MM.1S (cell line): ENCODE measurements at regions not wholly inside any gene's neighbourhood (a gene's known extent, or its start where the extent isn't known, plus 50 kb on each side); places are given as distances from the start of the nearest gene placed in this dataset.

ENCODE experiments used
- DNase-seq: peaks from one replicate; pipeline ENCODE4 v3.0.0-alpha.2; 2015
- H2AFZ ChIP-seq: fragments of 300-600 bp; sonication (generic); 2 replicates; pipeline ENCODE4 v1.6.0; 2016; ENCODE audit warnings: antibody characterized with exemption, low read length
- H3F3A ChIP-seq: fragments of 300-600 bp; sonication (generic); 2 replicates; pipeline ENCODE4 v1.6.1; 2016; ENCODE audit warnings: mild to moderate bottlenecking, antibody characterized with exemption, low read length, moderate library complexity, mixed read lengths; ENCODE audit not compliant: insufficient read depth
- H3K27ac ChIP-seq: fragments of 300-600 bp; sonication (generic); 2 replicates; pipeline ENCODE4 v1.5.1; 2016; ENCODE audit warnings: mild to moderate bottlenecking, low read length
- H3K27me3 ChIP-seq: fragments of 300-600 bp; sonication (generic); replicated peaks from 2 replicates; pipeline ENCODE4 v1.6.0; 2016; ENCODE audit warnings: low read length; ENCODE audit not compliant: insufficient read depth
- H3K36me3 ChIP-seq: fragments of 300-600 bp; sonication (generic); replicated peaks from 2 replicates; pipeline ENCODE4 v1.6.1; 2016; ENCODE audit warnings: mild to moderate bottlenecking, low read length, mixed read lengths; ENCODE audit not compliant: insufficient read depth
- H3K4me1 ChIP-seq: fragments of 300-600 bp; sonication (generic); 2 replicates; pipeline ENCODE4 v1.6.1; 2016; ENCODE audit warnings: low read length, mixed read lengths
- H3K4me2 ChIP-seq: fragments of 300-600 bp; sonication (generic); 2 replicates; pipeline ENCODE4 v1.6.0; 2016; ENCODE audit warnings: low read depth, low read length
- H3K4me3 ChIP-seq: fragments of 300-600 bp; sonication (generic); 2 replicates; pipeline ENCODE4 v1.5.1; 2016; ENCODE audit warnings: low read length, mixed read lengths
- H3K79me2 ChIP-seq: fragments of 300-600 bp; sonication (generic); 2 replicates; pipeline ENCODE4 v1.6.1; 2016; ENCODE audit warnings: mixed run types, low read length, mixed read lengths
- H3K9ac ChIP-seq: fragments of 300-600 bp; sonication (generic); 2 replicates; pipeline ENCODE4 v1.6.1; 2016; ENCODE audit warnings: low read length, mixed read lengths
- H3K9me2 ChIP-seq: fragments of 300-600 bp; sonication (generic); replicated peaks from 2 replicates; pipeline ENCODE4 v1.6.1; 2016; ENCODE audit warnings: mild to moderate bottlenecking, low read length, mixed read lengths; ENCODE audit not compliant: insufficient read depth
- H3K9me3 ChIP-seq: fragments of 300-600 bp; sonication (generic); replicated peaks from 2 replicates; pipeline ENCODE4 v1.6.1; 2016; ENCODE audit warnings: mild to moderate bottlenecking, low read length, mixed read lengths; ENCODE audit not compliant: insufficient read depth
- H4K20me1 ChIP-seq: fragments of 300-600 bp; sonication (generic); 2 replicates; pipeline ENCODE4 v1.6.1; 2016; ENCODE audit warnings: mild to moderate bottlenecking, low read length, moderate library complexity, mixed read lengths; ENCODE audit not compliant: insufficient read depth
- CTCF ChIP-seq: fragments of 300-600 bp; sonication (generic); IDR thresholded peaks from 2 replicates; pipeline ENCODE4 v1.5.1; 2016; ENCODE audit warnings: antibody characterized with exemption, low read length, mixed read lengths
- EZH2 ChIP-seq: fragments of 300-600 bp; sonication (generic); optimal IDR thresholded peaks from 2 replicates; pipeline ENCODE3; 2017; ENCODE audit warnings: low read depth, mild to moderate bottlenecking, antibody characterized with exemption, low read length, mixed read lengths
- EZH2phosphoT487 ChIP-seq: fragments of 300-600 bp; sonication (generic); IDR thresholded peaks from 2 replicates; pipeline ENCODE4 v1.6.1; 2018; ENCODE audit warnings: antibody characterized with exemption, low read length

DNA sequence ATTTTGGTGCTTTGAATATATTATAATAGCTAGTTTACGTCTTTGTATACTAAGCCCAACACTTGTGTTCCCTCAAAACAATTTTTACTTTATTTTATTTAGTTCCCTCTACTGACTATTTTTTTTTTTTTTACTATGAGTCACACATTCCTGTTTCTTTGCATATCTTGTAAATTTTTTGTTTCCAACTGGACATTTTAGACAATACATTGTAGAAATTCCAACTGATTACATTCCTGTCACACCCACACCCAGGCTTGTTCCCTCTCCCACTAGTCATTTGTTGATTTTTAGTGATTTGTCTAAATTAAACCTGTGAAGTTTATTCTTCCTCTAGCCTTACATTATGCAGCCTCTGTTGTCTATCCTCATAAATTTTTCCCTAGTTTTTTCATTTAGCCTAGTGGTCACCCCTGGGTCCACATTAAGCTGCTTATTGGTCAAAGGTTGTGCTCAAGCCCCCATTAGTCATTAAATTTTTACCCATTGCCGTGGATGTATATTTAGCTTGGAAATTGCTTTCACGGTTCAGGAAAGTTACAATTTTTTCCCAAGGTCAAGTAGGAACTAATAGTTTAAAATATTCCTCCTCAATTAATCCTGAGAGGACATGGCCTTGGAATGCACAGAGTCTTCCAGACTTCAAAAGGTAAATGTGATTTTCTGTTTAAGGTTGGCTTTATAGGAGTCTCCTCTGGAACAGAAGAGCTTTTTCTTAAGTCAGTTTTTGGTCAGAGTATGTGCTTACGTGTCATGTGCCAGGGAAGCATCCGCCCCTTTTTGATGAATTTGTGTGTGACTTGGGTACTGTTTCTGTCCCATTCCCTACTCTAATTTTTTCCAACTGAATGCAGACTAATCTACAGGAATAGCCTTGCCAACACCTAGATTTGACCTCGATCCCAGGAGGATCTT lies 207.6 kb upstream of the TMEM72 start:
- H3K4me1 ChIP-seq, result no peaks in the 10 kb centered on the region
- no peaks in the 10 kb centered on the region for H3K9me2 ChIP-seq
- TF ChIP-seq EZH2phosphoT487, result no peak
- TF ChIP-seq EZH2, result no peak
- no peak for TF ChIP-seq CTCF
- H2AFZ ChIP-seq, result no peak overlapping the region
- no peaks in the 10 kb centered on the region for H3K36me3 ChIP-seq
- no peaks in the 10 kb centered on the region for H3F3A ChIP-seq
- no peaks in the 10 kb centered on the region for H3K9me3 ChIP-seq
- DNase-seq, result no peak
- H3K4me3 ChIP-seq, result no peak overlapping the region
- H3K27ac ChIP-seq, result no peak overlapping the region
- no peak overlapping the region for H3K4me2 ChIP-seq
- no peak overlapping the region for H3K9ac ChIP-seq
- no peaks in the 10 kb centered on the region for H4K20me1 ChIP-seq
- H3K79me2 ChIP-seq, result no peaks in the 10 kb centered on the region
- H3K27me3 ChIP-seq, result no peaks in the 10 kb centered on the region

- Histone ChIP-seq H3K79me2 (no peaks in the 10 kb centered on the region), H3K27me3 (no peaks in the 10 kb centered on the region), H3K27ac (no peak overlapping the region), H3K9me3 (no peaks in the 10 kb centered on the region), H3K9ac (no peak overlapping the region), H3K9me2 (no peaks in the 10 kb centered on the region), H3K36me3 (no peaks in the 10 kb centered on the region), H3F3A (no peaks in the 10 kb centered on the region), H3K4me1 (no peaks in the 10 kb centered on the region), H4K20me1 (no peaks in the 10 kb centered on the region), H3K4me3 (no peak overlapping the region), H2AFZ (no peak overlapping the region), H3K4me2 (no peak overlapping the region)
- no peak for TF ChIP-seq CTCF
- TF ChIP-seq EZH2, result no peak
- TF ChIP-seq EZH2phosphoT487, result no peak
- DNase-seq, result no peak
Observed at GRCh38 chr10:44704616-44705015, 206.5 kb upstream of the TMEM72 start.

DNA sequence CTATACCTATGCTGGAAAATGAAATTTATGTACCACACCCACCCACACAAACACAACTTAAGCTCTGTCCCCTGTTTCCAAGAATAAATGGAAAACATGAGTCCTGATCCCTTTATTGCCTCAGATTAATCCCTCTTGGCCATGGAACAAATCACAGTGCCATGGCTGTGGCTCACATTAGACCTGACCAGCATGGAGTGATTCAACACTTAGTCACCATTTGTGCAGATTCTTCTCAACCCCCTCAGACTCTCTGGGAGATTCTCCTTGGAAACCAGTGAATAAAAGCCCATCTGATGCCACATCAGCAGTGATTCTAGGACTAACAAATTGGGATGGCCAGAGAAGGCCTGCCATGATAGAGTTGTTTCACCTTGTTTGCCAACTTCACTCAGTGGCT lies 204.4 kb upstream of the TMEM72 start:
- H2AFZ ChIP-seq, result no peak overlapping the region
- no peak overlapping the region for H3K4me3 ChIP-seq
- no peak for DNase-seq
- H3K9me3 ChIP-seq, result no peaks in the 10 kb centered on the region
- no peaks in the 10 kb centered on the region for H3K27me3 ChIP-seq
- H3K9me2 ChIP-seq, result no peaks in the 10 kb centered on the region
- no peaks in the 10 kb centered on the region for H3F3A ChIP-seq
- H3K4me1 ChIP-seq, result no peaks in the 10 kb centered on the region
- no peaks in the 10 kb centered on the region for H3K36me3 ChIP-seq
- no peak overlapping the region for H3K27ac ChIP-seq
- H3K79me2 ChIP-seq, result no peaks in the 10 kb centered on the region
- no peak for TF ChIP-seq CTCF
- TF ChIP-seq EZH2, result no peak
- TF ChIP-seq EZH2phosphoT487, result no peak
- no peak overlapping the region for H3K4me2 ChIP-seq
- no peaks in the 10 kb centered on the region for H4K20me1 ChIP-seq
- H3K9ac ChIP-seq, result no peak overlapping the region
